ENCODE measurements at regions not wholly inside any gene's neighbourhood (a gene's known extent, or its start where the extent isn't known, plus 50 kb on each side); places are given as distances from the start of the nearest gene placed in this dataset.

DNA sequence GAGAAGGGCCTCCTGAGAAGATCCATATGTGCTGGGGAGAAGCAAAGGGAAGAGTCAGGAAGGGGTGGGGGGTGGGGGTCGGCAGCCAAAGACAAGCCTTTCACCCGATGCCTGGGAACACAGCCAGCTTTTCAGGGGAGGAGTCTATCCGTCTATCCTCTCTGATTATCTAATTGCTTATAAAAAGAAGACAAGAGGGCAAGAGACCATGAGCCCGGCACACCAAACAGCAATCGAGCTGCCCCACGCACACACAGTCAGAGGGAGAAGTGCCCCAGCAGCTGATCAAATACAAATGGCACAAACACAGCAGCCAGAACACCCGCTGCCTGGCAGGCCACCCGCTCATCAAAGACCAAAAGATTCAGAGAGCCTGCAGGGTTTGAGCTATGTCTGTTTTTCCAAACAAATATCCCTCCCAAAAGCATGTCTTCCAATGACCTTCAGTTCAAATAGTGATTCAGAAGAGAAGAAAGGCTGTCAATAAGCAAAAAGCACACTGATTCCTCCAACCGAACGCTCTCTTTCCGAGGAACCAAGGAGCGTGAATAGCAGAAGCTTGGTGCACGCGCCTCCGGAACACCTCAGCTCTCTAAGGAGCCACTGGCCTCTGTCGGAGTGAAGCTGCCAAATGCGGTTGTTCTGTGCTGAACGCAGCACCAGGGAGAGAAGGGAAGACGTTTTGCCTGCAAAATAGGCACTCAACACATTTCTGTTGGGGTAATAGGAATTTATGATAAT is 419.2 kb downstream of the OCA2 start:
- H3K27me3 Mint-ChIP-seq (ENCODE audit: low read depth) = no peaks in the 10 kb centered on the region
- H3K9me3 Mint-ChIP-seq = peaks cover 15% of the 10 kb centered on the region
- H3K27ac Mint-ChIP-seq = no peak overlapping the region
- no peak for DNase-seq (ENCODE audit: low spot score)
- H3K36me3 Mint-ChIP-seq (ENCODE audit: low read depth) = no peaks in the 10 kb centered on the region
- no peak overlapping the region for H3K4me3 Mint-ChIP-seq
- no peaks in the 10 kb centered on the region for H3K4me1 Mint-ChIP-seq (ENCODE audit: low read depth)

DNA sequence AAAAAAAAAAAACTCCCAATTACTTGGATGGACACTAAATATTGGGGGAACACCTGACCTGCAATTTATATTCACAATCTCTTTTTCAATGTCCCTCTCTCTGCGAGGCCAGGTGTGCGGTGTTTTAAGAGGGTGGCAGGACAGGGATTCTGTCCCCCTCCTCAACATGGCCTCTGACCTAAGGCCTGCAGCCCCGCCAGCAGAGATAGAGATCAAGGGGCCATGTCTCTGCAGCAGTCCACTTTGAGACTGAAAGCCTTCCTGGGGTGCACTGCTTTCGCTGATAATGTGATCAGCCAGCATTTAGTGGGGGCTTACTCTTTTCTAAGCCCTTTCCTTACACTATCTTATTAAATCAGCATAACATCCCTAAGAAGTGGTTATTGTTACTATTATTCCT is 419.9 kb downstream of the OCA2 start:
- Mint-ChIP-seq H3K27ac (no peak overlapping the region), H3K9me3 (peaks cover 8% of the 10 kb centered on the region)
- no peak for DNase-seq (ENCODE audit: low spot score)

DNA sequence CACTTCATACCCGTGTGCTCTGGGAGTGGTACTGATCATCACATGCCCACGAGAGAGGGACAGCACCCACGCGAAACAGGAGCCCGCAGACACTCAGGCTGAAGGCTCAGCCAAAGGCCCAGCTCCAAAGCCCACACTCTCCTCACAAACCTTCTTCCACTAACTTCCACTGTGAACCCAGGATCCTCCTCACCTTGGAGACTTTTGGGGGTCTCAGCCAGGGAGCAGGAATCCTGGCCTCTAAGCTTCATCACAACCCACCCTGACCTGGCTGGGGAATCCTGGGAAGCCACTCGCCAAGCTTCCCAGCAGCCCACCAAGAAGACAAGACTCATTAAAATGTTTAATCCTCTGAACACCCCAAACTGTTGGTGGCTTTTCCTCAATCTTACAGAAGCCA is 421.2 kb downstream of the OCA2 start:
- H3K27me3 Mint-ChIP-seq (ENCODE audit: low read depth) = no peaks in the 10 kb centered on the region
- H3K9me3 Mint-ChIP-seq = peaks cover 8% of the 10 kb centered on the region
- no peaks in the 10 kb centered on the region for H3K4me1 Mint-ChIP-seq (ENCODE audit: low read depth)
- no peaks in the 10 kb centered on the region for H3K36me3 Mint-ChIP-seq (ENCODE audit: low read depth)
- no peak for DNase-seq (ENCODE audit: low spot score)
- H3K27ac Mint-ChIP-seq = no peak overlapping the region
- no peak overlapping the region for H3K4me3 Mint-ChIP-seq

More for the DNA sequence above, 419.9 kb downstream of the OCA2 start:
- no peaks in the 10 kb centered on the region for H3K27me3 Mint-ChIP-seq (ENCODE audit: low read depth)
- H3K4me3 Mint-ChIP-seq = no peak overlapping the region
- no peaks in the 10 kb centered on the region for H3K4me1 Mint-ChIP-seq (ENCODE audit: low read depth)
- H3K36me3 Mint-ChIP-seq (ENCODE audit: low read depth) = no peaks in the 10 kb centered on the region

DNA sequence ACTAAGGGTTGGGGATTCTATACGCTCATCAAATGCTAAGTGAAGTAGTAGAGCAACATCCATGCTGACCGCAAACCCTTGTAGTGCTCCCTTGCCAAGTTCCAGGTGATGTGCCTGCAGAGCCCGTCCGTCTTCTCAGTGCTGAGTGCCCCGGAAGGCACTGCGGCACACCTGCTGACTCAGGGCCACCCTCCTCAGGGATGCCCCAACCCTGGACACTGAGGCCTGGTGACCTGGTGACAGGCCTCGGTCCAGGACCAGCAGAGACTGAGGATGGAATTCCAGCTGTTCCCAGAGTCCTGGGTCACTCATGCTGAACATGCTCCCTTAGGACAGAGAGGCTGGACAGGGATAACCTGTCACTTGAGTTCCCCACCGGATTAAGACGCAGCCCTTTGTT is 422.5 kb downstream of the OCA2 start:
- DNase-seq (ENCODE audit: low spot score) = no peak
- Mint-ChIP-seq H3K36me3 (ENCODE audit: low read depth) (no peaks in the 10 kb centered on the region), H3K4me1 (ENCODE audit: low read depth) (no peaks in the 10 kb centered on the region), H3K9me3 (peaks cover 11% of the 10 kb centered on the region), H3K4me3 (no peak overlapping the region), H3K27ac (no peak overlapping the region), H3K27me3 (ENCODE audit: low read depth) (no peaks in the 10 kb centered on the region)

DNA sequence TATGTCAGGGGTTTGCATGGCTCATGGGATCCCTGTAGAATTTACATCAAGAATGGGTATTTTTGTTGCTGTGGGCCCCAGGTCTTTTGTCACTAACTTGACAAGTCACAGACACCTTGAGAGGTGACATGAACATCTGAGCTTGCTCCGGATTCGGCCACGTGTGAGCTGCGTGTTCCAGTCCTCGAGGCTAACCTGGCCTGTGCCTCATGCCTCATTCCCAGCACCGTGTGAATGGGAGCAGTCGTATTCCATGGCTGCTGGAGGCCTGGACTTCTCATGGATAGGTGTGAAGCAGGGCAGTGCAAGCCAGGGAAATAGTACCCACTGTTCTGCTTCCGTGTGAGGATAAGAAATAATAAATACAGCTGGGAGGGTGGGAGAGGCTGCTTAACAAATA is 423.5 kb downstream of the OCA2 start:
- no peak for DNase-seq (ENCODE audit: low spot score)
- Mint-ChIP-seq H3K36me3 (ENCODE audit: low read depth) (no peaks in the 10 kb centered on the region), H3K4me1 (ENCODE audit: low read depth) (no peaks in the 10 kb centered on the region), H3K9me3 (peaks cover 15% of the 10 kb centered on the region), H3K27ac (no peak overlapping the region), H3K4me3 (no peak overlapping the region), H3K27me3 (ENCODE audit: low read depth) (no peaks in the 10 kb centered on the region)

DNA sequence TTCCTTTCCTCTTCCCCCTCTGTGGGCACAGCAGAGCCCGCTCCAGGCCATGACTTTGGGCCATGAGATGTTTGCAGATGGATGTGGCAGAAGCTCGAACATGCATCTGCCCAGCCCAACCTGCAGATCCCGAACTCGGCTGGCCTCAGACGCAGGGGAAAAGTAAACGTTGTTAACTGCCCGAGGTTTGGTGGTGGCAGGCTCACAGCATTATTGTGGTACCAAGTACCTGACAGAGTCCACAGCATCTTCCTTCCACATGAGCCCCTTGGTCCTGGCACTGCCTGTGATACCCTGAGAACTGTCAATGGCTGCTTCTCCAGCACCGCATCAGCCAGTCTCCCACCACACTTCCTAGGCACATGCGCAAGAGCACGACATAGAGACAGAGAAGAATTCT is 424.3 kb downstream of the OCA2 start:
- no peaks in the 10 kb centered on the region for H3K27me3 Mint-ChIP-seq (ENCODE audit: low read depth)
- peaks cover 15% of the 10 kb centered on the region for H3K9me3 Mint-ChIP-seq
- no peak overlapping the region for H3K27ac Mint-ChIP-seq
- no peaks in the 10 kb centered on the region for H3K4me1 Mint-ChIP-seq (ENCODE audit: low read depth)
- DNase-seq (ENCODE audit: low spot score) = no peak
- H3K4me3 Mint-ChIP-seq = no peak overlapping the region
- H3K36me3 Mint-ChIP-seq (ENCODE audit: low read depth) = no peaks in the 10 kb centered on the region

DNA sequence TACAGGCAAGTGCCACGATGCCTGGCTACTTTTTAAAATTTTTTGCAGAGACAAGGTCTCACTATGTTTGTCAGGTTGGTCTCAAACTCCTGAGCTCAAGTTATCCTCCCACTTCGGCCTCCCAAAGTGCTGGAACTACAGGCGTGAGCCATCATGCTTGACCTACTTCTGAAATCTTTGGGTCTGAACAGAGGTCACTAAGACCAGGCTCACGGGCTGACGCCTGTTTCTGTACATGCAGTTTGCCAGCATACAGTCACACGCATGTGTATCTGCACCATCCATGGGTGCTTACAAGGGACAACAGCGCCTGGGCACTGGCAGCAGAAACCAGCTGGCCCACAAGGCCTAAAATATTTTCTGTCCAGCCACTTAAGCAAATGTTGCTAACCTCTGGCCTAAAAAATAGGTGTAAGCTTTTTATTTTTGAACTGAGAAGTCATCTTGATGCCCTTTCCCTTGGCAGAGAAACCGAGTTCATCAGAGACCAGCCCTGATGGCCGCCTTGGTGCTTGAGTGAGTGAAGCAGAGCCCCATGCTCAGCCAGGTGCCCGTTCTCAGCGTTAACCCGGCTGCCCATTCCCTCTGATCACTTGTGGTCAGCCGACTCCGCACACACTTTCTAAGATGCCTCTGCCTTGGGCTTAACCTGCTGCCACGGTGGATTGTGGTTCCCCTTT is 425.2 kb downstream of the OCA2 start:
- Mint-ChIP-seq H3K4me1 (ENCODE audit: low read depth) (no peaks in the 10 kb centered on the region), H3K36me3 (ENCODE audit: low read depth) (no peaks in the 10 kb centered on the region), H3K9me3 (peaks cover 20% of the 10 kb centered on the region), H3K27me3 (ENCODE audit: low read depth) (no peaks in the 10 kb centered on the region), H3K27ac (no peak overlapping the region), H3K4me3 (no peak overlapping the region)
- no peak for DNase-seq (ENCODE audit: low spot score)

DNA sequence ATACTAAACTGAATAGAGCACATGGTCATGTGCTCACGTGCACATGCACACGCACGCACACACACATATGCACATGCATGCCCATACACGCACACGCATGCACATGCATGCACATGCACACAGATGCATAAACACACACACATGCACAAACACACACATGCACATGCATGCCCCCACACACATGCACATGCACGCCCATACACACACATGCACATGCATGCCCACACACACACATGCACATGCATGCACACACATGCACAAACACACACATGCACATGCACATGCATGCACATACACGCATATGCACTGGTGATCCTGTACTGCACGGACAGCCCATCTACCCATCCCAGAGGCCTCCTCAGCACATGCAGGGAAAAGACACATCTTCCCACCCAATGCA is 426.6 kb downstream of the OCA2 start:
- Mint-ChIP-seq H3K27ac (no peak overlapping the region), H3K4me3 (no peak overlapping the region), H3K27me3 (ENCODE audit: low read depth) (no peaks in the 10 kb centered on the region), H3K4me1 (ENCODE audit: low read depth) (no peaks in the 10 kb centered on the region), H3K36me3 (ENCODE audit: low read depth) (no peaks in the 10 kb centered on the region), H3K9me3 (peaks cover 22% of the 10 kb centered on the region)
- no peak for DNase-seq (ENCODE audit: low spot score)

DNA sequence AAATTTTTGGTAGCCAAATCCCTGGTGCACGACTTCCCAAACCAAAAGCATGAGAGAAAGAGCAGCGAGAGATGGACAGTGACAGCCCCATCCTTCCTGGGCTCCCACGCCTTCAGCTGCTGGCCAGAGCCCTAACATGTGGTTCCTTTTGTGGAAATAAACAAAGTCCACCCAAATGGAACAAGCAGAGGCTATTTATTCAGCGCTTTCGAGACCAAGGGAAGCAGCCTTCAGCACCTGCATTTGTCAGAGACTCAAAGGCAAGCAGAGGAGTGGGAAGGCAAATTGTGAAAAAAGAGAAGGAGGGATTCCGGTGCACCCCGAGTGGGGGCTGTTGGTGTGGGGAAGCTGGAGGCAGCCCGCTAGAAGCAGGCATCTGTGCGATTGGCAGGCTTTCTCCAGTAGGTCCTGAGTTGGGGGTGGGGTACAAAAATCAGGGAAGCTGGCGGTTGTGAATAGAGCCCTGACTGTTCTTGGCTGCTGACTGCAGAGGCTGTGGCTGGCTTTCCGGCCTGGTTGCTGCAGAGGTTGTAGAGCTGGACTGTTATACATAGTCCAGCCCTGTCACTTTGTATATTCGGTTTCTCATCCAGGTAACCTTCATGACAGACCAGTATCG is 427.2 kb downstream of the OCA2 start:
- Mint-ChIP-seq H3K36me3 (ENCODE audit: low read depth) (no peaks in the 10 kb centered on the region), H3K4me3 (no peak overlapping the region), H3K27ac (no peak overlapping the region), H3K9me3 (peaks cover 25% of the 10 kb centered on the region), H3K4me1 (ENCODE audit: low read depth) (no peaks in the 10 kb centered on the region), H3K27me3 (ENCODE audit: low read depth) (no peaks in the 10 kb centered on the region)
- no peak for DNase-seq (ENCODE audit: low spot score)

DNA sequence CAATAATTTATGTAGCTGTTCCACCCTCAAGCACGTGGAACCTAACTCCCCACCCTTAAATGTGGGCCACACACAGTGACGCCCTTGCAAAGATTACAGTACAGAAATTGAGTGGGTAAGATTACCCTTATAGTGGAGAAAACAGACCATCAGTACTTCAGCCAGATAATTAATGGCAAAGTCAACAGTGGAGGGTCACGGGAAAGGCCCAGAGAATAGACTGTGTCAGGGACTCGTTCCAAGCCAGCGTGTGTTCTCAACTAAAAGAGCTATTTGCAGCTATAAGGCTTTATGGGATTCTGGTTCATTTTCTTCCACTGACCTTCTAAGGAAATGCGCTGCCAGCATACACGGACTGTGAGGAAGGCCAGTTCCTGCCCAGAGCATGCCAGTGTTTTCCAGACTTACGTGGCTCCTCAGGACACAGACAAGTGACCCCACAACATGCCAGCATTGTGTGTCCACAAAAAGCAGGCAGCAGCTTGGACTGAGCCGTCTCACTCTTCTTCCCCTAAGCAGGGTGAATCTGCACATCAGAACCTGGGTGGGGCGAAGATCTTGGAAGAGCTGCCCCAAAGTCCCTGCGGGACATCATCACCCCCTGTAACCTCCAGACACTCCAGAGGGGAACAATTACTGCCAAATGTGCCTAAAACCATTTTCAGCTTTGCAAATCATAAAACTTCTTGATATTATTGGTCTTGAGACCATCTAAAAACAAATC is 428.5 kb downstream of the OCA2 start:
- Mint-ChIP-seq H3K27ac (no peak overlapping the region), H3K9me3 (peaks cover 26% of the 10 kb centered on the region), H3K36me3 (ENCODE audit: low read depth) (no peaks in the 10 kb centered on the region), H3K27me3 (ENCODE audit: low read depth) (no peaks in the 10 kb centered on the region), H3K4me3 (no peak overlapping the region), H3K4me1 (ENCODE audit: low read depth) (no peaks in the 10 kb centered on the region)
- no peak for DNase-seq (ENCODE audit: low spot score)

DNA sequence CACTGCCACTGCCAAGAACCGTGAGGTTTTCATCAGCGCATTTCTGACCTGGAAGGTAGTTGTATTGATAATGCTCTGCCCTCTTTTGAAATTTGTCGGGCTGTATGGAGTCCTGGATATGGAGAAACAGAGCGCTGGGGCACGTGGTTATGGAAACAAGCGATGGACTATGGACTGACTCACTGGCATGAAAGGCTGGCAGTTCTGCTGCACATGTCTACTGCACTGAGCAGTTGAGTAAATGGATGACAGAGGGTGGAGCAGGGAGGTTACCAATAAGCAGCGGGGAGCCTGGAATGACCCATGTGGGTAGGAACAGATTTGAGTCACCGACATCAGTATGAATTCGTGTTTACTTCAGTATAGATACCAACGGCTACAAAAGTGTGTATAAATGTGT is 429.5 kb downstream of the OCA2 start:
- no peaks in the 10 kb centered on the region for H3K27me3 Mint-ChIP-seq (ENCODE audit: low read depth)
- no peak overlapping the region for H3K4me3 Mint-ChIP-seq
- DNase-seq (ENCODE audit: low spot score) = no peak
- no peaks in the 10 kb centered on the region for H3K4me1 Mint-ChIP-seq (ENCODE audit: low read depth)
- H3K27ac Mint-ChIP-seq = no peak overlapping the region
- H3K9me3 Mint-ChIP-seq = peaks cover 26% of the 10 kb centered on the region
- no peaks in the 10 kb centered on the region for H3K36me3 Mint-ChIP-seq (ENCODE audit: low read depth)

DNA sequence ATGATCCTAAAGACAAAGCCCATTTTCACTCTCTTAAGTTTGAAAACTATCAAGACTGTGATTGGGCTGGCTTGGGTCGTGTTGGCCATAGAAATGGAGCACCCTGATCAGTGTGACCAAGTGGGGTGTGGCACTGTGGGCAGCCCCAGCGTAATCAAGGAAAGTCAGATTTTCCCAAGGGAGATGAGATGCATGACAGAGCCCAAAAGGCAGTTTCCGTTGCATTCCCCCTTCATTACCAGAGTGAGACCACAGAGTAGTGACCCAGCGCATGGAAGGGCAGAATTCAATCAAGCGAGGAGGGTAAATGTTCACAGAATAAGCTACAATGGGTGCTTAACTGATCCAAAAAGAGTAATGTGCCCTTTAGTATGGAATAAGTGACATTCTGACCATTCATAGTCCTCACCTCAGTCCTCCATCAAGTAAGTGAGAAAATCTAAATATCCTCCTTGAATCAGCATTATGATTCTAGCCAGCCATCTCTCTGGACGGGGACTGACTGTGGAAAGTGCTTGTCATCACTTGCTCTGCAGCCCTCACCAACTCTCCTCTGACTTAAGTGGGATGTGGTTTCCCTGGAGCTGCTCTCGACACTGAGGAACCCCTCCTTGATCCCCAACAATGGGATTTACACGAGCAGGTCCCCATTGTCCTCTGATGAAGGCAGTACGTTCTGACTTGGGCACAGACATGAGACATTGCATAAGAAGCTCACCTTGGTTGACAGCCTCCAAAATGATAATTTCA is 430.5 kb downstream of the OCA2 start:
- no peak overlapping the region for H3K4me3 Mint-ChIP-seq
- no peak overlapping the region for H3K27ac Mint-ChIP-seq

DNA sequence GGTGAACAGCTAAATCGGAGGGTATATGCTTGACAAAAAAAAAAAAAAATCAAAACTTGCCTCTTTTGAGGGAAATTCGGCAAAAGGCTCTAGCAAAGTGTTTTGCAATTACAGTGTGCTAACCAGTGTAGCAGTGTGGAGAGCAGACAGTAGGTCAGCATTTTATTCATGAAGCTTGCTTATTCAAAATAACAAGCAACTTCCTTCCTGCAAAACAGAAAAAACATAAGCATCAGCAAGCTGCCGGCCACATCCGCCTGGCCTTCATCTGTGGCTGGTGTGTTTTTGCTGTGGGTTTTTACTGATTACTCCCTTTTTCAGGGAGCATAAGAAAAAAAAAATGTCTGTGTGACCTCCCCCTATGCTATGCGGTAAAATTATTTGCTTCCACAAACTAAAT is 434.1 kb downstream of the OCA2 start:
- Mint-ChIP-seq H3K4me3 (no peak overlapping the region), H3K9me3 (peaks cover 30% of the 10 kb centered on the region), H3K27me3 (ENCODE audit: low read depth) (no peaks in the 10 kb centered on the region), H3K4me1 (ENCODE audit: low read depth) (no peaks in the 10 kb centered on the region), H3K36me3 (ENCODE audit: low read depth) (no peaks in the 10 kb centered on the region), H3K27ac (no peak overlapping the region)
- no peak for DNase-seq (ENCODE audit: low spot score)

More for the DNA sequence above, 430.5 kb downstream of the OCA2 start:
- Mint-ChIP-seq H3K4me1 (ENCODE audit: low read depth) (no peaks in the 10 kb centered on the region), H3K27me3 (ENCODE audit: low read depth) (no peaks in the 10 kb centered on the region), H3K9me3 (peaks cover 27% of the 10 kb centered on the region), H3K36me3 (ENCODE audit: low read depth) (no peaks in the 10 kb centered on the region)
- no peak for DNase-seq (ENCODE audit: low spot score)

All from T-helper 2 cell treated with Interferon-gamma antibody and Interleukin-4, amounts not matched to agents 5 μg/mL and 100 μg/mL, for 36 hours (primary cell).